DOHH2 (cell line): ENCODE measurements at regions not wholly inside any gene's neighbourhood (a gene's known extent, or its start where the extent isn't known, plus 50 kb on each side); places are given as distances from the start of the nearest gene placed in this dataset.
"Not testable (repeated sequence)": the region's sequence is repeated elsewhere in the genome, so short reads cannot be mapped to it uniquely, and the experiment has no call there.

Experiments used
- H3F3A ChIP-seq: fragments of 200-600 bp; sonication (generic), shearing (Covaris generic); 2 replicates; pipeline ENCODE4 v1.6.0; 2016; ENCODE audit warnings: antibody characterized with exemption, mild to moderate bottlenecking; ENCODE audit not compliant: control insufficient read depth, insufficient read depth
- H3K27ac ChIP-seq: fragments of 200-600 bp; sonication (generic); 2 replicates; pipeline ENCODE4 v1.5.1; 2014; ENCODE audit warnings: low read depth, mild to moderate bottlenecking, low read length, moderate library complexity
- H3K27me3 ChIP-seq: fragments of 200-600 bp; sonication (generic); 2 replicates; pipeline ENCODE4 v1.6.1; 2014; ENCODE audit warnings: mild to moderate bottlenecking, low read length, mixed read lengths; ENCODE audit not compliant: control insufficient read depth
- H3K36me3 ChIP-seq: fragments of 200-600 bp; sonication (generic); 2 replicates; pipeline ENCODE4 v1.6.1; 2014; ENCODE audit warnings: mild to moderate bottlenecking, low read length, moderate library complexity, mixed read lengths; ENCODE audit not compliant: control insufficient read depth
- H3K4me1 ChIP-seq: fragments of 200-600 bp; sonication (generic); 2 replicates; pipeline ENCODE4 v1.6.1; 2014; ENCODE audit warnings: mild to moderate bottlenecking, low read length, mixed read lengths; ENCODE audit not compliant: control insufficient read depth
- H3K4me2 ChIP-seq: fragments of 200-600 bp; sonication (generic); 2 replicates; pipeline ENCODE4 v1.6.0; 2014; ENCODE audit warnings: mild to moderate bottlenecking, low read length, moderate library complexity
- H3K4me3 ChIP-seq: fragments of 200-600 bp; sonication (generic); 2 replicates; pipeline ENCODE4 v1.5.1; 2014; ENCODE audit warnings: mild to moderate bottlenecking, low read length, mixed read lengths
- H3K79me2 ChIP-seq: fragments of 200-600 bp; sonication (generic); 2 replicates; pipeline ENCODE4 v1.6.1; 2014; ENCODE audit warnings: mild to moderate bottlenecking, low read length, mixed read lengths; ENCODE audit not compliant: control insufficient read depth
- H3K9me2 ChIP-seq: fragments of 200-600 bp; sonication (generic); replicated peaks from 2 replicates; pipeline ENCODE4 v1.6.1; 2014; ENCODE audit warnings: mild to moderate bottlenecking, low read length, mixed read lengths; ENCODE audit not compliant: control insufficient read depth
- H3K9me3 ChIP-seq: fragments of 200-600 bp; sonication (generic); 2 replicates; pipeline ENCODE4 v1.6.1; 2014; ENCODE audit warnings: antibody characterized with exemption, low read length, mixed read lengths; ENCODE audit not compliant: control insufficient read depth, insufficient read depth
- H4K20me1 ChIP-seq: fragments of 200-600 bp; sonication (generic); 2 replicates; pipeline ENCODE4 v1.6.0; 2014; ENCODE audit warnings: low read depth, mild to moderate bottlenecking, antibody characterized with exemption, low read length, moderate library complexity; ENCODE audit not compliant: control insufficient read depth, insufficient read depth
- EZH2phosphoT487 ChIP-seq: fragments of 200-600 bp; sonication (generic); IDR thresholded peaks from 2 replicates; pipeline ENCODE4 v1.6.1; 2017; ENCODE audit warnings: borderline replicate concordance, mild to moderate bottlenecking, antibody characterized with exemption, low read length, moderate library complexity, mixed read lengths
- TF ChIP-seq, protein P1 (sequence below): fragments of 200-600 bp; sonication (generic); IDR thresholded peaks from one replicate; pipeline ENCODE4 v1.5.1; 2014; ENCODE audit warnings: antibody characterized with exemption, mild to moderate bottlenecking, low read depth, low read length; ENCODE audit not compliant: poor library complexity, severe bottlenecking

- Histone ChIP-seq H3K4me1 (no peaks in the 10 kb centered on the region), H3K27me3 (no peaks in the 10 kb centered on the region), H3K9me3 (no peaks in the 10 kb centered on the region), H3K9me2 (no peaks in the 10 kb centered on the region), H3K4me2 (no peak overlapping the region), H3K36me3 (no peaks in the 10 kb centered on the region), H4K20me1 (no peaks in the 10 kb centered on the region), H3K27ac (no peak overlapping the region), H3K4me3 (no peak overlapping the region), H3K79me2 (no peaks in the 10 kb centered on the region), H3F3A (no peaks in the 10 kb centered on the region)
- TF ChIP-seq EZH2phosphoT487: no peak
- TF ChIP-seq, protein P1, sequence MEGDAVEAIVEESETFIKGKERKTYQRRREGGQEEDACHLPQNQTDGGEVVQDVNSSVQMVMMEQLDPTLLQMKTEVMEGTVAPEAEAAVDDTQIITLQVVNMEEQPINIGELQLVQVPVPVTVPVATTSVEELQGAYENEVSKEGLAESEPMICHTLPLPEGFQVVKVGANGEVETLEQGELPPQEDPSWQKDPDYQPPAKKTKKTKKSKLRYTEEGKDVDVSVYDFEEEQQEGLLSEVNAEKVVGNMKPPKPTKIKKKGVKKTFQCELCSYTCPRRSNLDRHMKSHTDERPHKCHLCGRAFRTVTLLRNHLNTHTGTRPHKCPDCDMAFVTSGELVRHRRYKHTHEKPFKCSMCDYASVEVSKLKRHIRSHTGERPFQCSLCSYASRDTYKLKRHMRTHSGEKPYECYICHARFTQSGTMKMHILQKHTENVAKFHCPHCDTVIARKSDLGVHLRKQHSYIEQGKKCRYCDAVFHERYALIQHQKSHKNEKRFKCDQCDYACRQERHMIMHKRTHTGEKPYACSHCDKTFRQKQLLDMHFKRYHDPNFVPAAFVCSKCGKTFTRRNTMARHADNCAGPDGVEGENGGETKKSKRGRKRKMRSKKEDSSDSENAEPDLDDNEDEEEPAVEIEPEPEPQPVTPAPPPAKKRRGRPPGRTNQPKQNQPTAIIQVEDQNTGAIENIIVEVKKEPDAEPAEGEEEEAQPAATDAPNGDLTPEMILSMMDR: no peak
These were observed 331.7 kb downstream of the XPNPEP1 start for GRCh38 chr10:109591601-109592000.

DNA sequence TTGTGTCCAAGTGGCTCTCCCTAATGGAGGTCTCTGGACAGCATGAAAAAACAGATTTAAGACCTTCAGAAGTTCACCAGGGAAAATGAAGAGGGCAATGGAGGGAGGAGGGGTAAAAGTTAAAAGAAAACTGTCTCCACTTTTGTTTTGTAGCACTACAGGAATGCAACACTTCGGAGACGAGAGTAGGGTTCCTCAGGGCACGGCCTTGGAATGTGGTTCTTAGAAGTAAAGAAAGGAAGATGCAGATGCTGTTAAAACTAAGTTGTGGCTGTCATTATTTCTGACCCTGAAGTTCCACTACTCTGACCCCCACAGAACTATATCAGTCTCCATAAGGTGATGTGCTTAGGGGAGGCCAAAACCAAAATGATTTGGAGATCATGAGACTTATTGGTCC lies 335.1 kb downstream of the XPNPEP1 start:
- H3K4me1 ChIP-seq: no peaks in the 10 kb centered on the region
- H3K27me3 ChIP-seq: no peaks in the 10 kb centered on the region
- no peak overlapping the region for H3K4me3 ChIP-seq
- no peak overlapping the region for H3K27ac ChIP-seq
- no peaks in the 10 kb centered on the region for H3F3A ChIP-seq
- TF ChIP-seq EZH2phosphoT487: no peak
- TF ChIP-seq, protein P1: no peak
- no peaks in the 10 kb centered on the region for H3K36me3 ChIP-seq
- no peaks in the 10 kb centered on the region for H4K20me1 ChIP-seq
- H3K9me2 ChIP-seq: no peaks in the 10 kb centered on the region
- no peak overlapping the region for H3K4me2 ChIP-seq
- no peaks in the 10 kb centered on the region for H3K79me2 ChIP-seq
- H3K9me3 ChIP-seq: no peaks in the 10 kb centered on the region

- Histone ChIP-seq H3K4me1 (no peaks in the 10 kb centered on the region), H3K4me3 (no peak overlapping the region), H3K9me3 (no peaks in the 10 kb centered on the region), H3K27me3 (no peaks in the 10 kb centered on the region), H3K79me2 (no peaks in the 10 kb centered on the region), H3F3A (no peaks in the 10 kb centered on the region), H3K9me2 (no peaks in the 10 kb centered on the region), H3K4me2 (no peak overlapping the region), H4K20me1 (no peaks in the 10 kb centered on the region), H3K27ac (no peak overlapping the region), H3K36me3 (no peaks in the 10 kb centered on the region)
- TF ChIP-seq EZH2phosphoT487: no peak
- TF ChIP-seq, protein P1: no peak
These were observed 335.9 kb downstream of the XPNPEP1 start for GRCh38 chr10:109587366-109587765.

- H3K9me2 ChIP-seq: no peaks in the 10 kb centered on the region
- TF ChIP-seq, protein P1: no peak
- TF ChIP-seq EZH2phosphoT487: no peak
- H3K9me3 ChIP-seq: no peaks in the 10 kb centered on the region
- no peak overlapping the region for H3K4me3 ChIP-seq
- H3K4me1 ChIP-seq: no peaks in the 10 kb centered on the region
- no peaks in the 10 kb centered on the region for H3K27me3 ChIP-seq
- H3F3A ChIP-seq: no peaks in the 10 kb centered on the region
- no peak overlapping the region for H3K4me2 ChIP-seq
- H4K20me1 ChIP-seq: no peaks in the 10 kb centered on the region
- H3K79me2 ChIP-seq: no peaks in the 10 kb centered on the region
- H3K36me3 ChIP-seq: no peaks in the 10 kb centered on the region
- H3K27ac ChIP-seq: no peak overlapping the region
These were observed 366.9 kb downstream of the XPNPEP1 start for GRCh38 chr10:109556399-109556798.

- not testable (repeated sequence) for H3K4me3 ChIP-seq, H3F3A ChIP-seq, H4K20me1 ChIP-seq, H3K9me3 ChIP-seq, H3K27ac ChIP-seq, H3K79me2 ChIP-seq, H3K36me3 ChIP-seq, H3K4me2 ChIP-seq, H3K9me2 ChIP-seq, H3K27me3 ChIP-seq, H3K4me1 ChIP-seq
These were observed 381.2 kb downstream of the XPNPEP1 start for GRCh38 chr10:109542050-109542603.
